ENCODE measurements at regions not wholly inside any gene's neighbourhood (a gene's known extent, or its start where the extent isn't known, plus 50 kb on each side); places are given as distances from the start of the nearest gene placed in this dataset.

DNA sequence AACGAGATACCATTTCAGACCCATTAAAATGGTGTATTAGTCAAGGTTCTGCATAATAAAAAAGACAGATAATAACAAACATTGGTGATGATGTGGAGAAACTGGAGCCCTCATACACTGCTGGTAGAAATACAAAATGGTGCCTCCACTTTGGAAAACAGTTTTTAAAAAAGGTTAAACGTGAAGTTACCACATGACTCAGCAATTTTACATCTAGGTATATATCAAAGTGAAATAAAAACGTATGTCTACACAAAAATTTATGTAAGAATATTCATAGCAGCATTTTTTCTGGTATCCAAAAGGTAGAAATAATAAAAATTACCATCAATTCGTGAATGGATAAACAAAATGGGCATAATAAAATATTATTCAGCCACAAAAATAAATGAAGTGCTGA is 519.8 kb downstream of the TLE4 start:
- Histone ChIP-seq H3K9me3 (no peaks in the 10 kb centered on the region), H3K4me1 (no peaks in the 10 kb centered on the region), H3K4me3 (no peak overlapping the region), H3K27ac (no peak overlapping the region), H3K27me3 (no peaks in the 10 kb centered on the region), H3K36me3 (no peaks in the 10 kb centered on the region)
- intact Hi-C loops (cut with DNase I; ENCODE audit: low total_unique reads) (no loop called here), in situ Hi-C loops (cut with MboI; ENCODE audit: low sequenced_read_pairs in 4 of 4) (no loop called here)
- ATAC-seq, result no peak
- no peak for DNase-seq
- TF ChIP-seq, protein P1, sequence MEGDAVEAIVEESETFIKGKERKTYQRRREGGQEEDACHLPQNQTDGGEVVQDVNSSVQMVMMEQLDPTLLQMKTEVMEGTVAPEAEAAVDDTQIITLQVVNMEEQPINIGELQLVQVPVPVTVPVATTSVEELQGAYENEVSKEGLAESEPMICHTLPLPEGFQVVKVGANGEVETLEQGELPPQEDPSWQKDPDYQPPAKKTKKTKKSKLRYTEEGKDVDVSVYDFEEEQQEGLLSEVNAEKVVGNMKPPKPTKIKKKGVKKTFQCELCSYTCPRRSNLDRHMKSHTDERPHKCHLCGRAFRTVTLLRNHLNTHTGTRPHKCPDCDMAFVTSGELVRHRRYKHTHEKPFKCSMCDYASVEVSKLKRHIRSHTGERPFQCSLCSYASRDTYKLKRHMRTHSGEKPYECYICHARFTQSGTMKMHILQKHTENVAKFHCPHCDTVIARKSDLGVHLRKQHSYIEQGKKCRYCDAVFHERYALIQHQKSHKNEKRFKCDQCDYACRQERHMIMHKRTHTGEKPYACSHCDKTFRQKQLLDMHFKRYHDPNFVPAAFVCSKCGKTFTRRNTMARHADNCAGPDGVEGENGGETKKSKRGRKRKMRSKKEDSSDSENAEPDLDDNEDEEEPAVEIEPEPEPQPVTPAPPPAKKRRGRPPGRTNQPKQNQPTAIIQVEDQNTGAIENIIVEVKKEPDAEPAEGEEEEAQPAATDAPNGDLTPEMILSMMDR (IDR thresholded peaks at IDR 0.05 in 4 of 5, conservative IDR thresholded peaks at IDR 0.05 in 1 of 5), result no peak
- no peak for TF ChIP-seq POLR2A (IDR thresholded peaks at IDR 0.05)

DNA sequence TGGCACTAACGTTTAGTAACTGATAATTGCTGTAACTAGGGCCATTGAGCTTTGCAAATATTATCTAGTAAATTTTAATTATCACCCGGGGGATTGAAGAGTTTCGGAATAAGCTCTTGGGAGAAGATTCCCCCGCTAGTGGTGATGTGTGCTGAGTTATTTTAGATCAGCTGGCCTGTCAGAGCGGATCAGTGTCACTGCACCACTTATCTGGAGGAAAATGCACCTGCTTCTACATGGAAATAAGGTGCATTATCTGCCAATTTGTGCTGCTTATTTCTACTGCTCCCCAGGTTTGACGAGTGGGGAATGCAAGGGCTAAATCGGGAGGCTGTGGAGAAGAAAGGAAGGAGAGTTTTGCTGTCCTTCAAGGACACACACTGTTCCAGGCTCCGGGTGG is 518.6 kb downstream of the TLE4 start:
- H3K9me3 ChIP-seq, result no peaks in the 10 kb centered on the region
- intact Hi-C loops (cut with DNase I; ENCODE audit: low total_unique reads) (no loop called here), in situ Hi-C loops (cut with MboI; ENCODE audit: low sequenced_read_pairs in 4 of 4) (no loop called here)
- no peaks in the 10 kb centered on the region for H3K4me1 ChIP-seq
- no peak for TF ChIP-seq POLR2A (IDR thresholded peaks at IDR 0.05)
- TF ChIP-seq, protein P1 (IDR thresholded peaks at IDR 0.05 in 4 of 5, conservative IDR thresholded peaks at IDR 0.05 in 1 of 5), result no peak
- no peak for DNase-seq
- H3K27me3 ChIP-seq, result no peaks in the 10 kb centered on the region
- ATAC-seq, result no peak
- H3K4me3 ChIP-seq, result no peak overlapping the region
- H3K27ac ChIP-seq, result no peak overlapping the region
- H3K36me3 ChIP-seq, result no peaks in the 10 kb centered on the region

DNA sequence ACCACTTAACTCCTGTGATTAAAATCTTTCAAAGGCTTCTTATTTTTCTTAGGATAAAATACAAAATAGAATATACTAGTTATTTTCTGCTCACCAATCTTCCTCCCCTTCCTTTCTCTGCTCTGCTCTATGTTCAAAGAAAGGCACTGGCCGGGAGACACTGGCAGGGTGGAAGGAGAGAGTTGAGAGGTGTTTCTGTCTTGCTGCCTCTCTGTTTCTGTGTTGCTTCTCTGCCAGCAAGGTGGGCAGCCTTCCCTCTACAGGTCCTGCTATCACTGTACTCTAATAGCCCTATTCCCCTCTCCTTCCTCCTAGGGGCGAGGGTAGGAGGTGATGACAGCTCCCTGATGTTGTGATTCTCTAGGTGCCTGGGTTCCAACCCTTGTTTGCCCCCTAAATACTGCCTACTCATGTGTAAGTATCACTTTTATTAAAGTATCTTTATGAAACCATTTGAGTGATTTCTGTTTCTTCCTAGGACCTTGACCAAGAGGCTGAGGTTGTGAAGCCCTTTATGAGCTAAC is 515.1 kb downstream of the TLE4 start:
- Histone ChIP-seq H3K36me3 (no peaks in the 10 kb centered on the region), H3K4me3 (no peak overlapping the region), H3K27ac (no peak overlapping the region), H3K9me3 (no peaks in the 10 kb centered on the region), H3K4me1 (no peaks in the 10 kb centered on the region), H3K27me3 (no peaks in the 10 kb centered on the region)
- no peak for DNase-seq
- TF ChIP-seq, protein P1 (IDR thresholded peaks at IDR 0.05 in 4 of 5, conservative IDR thresholded peaks at IDR 0.05 in 1 of 5), result no peak
- no peak for TF ChIP-seq POLR2A (IDR thresholded peaks at IDR 0.05)
- no peak for ATAC-seq
- intact Hi-C loops (cut with DNase I; ENCODE audit: low total_unique reads) (no loop called here), in situ Hi-C loops (cut with MboI; ENCODE audit: low sequenced_read_pairs in 4 of 4) (no loop called here)

DNA sequence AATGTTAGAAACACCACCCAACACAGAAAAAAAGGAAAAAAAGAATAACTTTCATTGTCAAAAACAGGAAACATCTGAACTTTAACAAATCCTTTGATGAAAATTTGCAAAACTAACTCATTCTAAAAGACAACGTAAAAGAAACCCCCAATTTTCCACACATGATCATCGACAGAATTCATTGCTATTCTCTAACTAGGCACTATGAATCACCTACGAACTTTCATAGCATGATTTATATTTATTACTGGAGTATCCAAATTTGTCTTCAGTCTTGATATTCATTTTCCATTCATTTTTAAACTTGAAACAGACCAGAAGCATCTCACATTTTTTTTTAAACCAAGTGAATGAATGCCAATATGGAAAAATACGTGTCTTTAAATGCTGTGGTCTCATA is 514.6 kb downstream of the TLE4 start:
- no peaks in the 10 kb centered on the region for H3K9me3 ChIP-seq
- intact Hi-C loops (cut with DNase I; ENCODE audit: low total_unique reads) (no loop called here), in situ Hi-C loops (cut with MboI; ENCODE audit: low sequenced_read_pairs in 4 of 4) (no loop called here)
- H3K36me3 ChIP-seq, result no peaks in the 10 kb centered on the region
- DNase-seq (no peak), ATAC-seq (no peak)
- H3K27me3 ChIP-seq, result no peaks in the 10 kb centered on the region
- no peak overlapping the region for H3K27ac ChIP-seq
- no peaks in the 10 kb centered on the region for H3K4me1 ChIP-seq
- no peak overlapping the region for H3K4me3 ChIP-seq
- TF ChIP-seq, protein P1 (IDR thresholded peaks at IDR 0.05 in 4 of 5, conservative IDR thresholded peaks at IDR 0.05 in 1 of 5), result no peak
- no peak for TF ChIP-seq POLR2A (IDR thresholded peaks at IDR 0.05)

DNA sequence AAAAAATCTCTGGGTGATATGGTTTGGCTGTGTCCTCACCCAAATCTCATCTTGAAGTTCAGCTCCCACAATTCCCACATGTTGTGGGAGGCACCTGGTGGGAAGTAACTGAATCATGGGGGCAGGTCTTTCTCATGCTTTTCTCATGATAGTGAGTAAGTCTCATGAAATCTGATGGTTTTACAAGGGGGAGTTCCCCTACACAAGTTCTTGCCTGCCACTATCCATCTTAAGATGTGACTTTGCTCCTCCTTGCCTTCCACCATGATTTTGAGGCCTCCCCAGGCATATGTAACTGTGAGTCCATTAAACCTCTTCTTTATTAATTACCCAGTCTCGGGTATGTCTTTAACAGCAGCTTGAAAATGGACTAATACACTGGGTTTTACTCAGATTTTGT is 513.9 kb downstream of the TLE4 start:
- Histone ChIP-seq H3K27ac (no peak overlapping the region), H3K36me3 (no peaks in the 10 kb centered on the region), H3K4me3 (no peak overlapping the region), H3K4me1 (no peaks in the 10 kb centered on the region), H3K9me3 (no peaks in the 10 kb centered on the region), H3K27me3 (no peaks in the 10 kb centered on the region)
- no peak for TF ChIP-seq POLR2A (IDR thresholded peaks at IDR 0.05)
- TF ChIP-seq, protein P1 (IDR thresholded peaks at IDR 0.05 in 4 of 5, conservative IDR thresholded peaks at IDR 0.05 in 1 of 5), result no peak
- in situ Hi-C loops (cut with MboI; ENCODE audit: low sequenced_read_pairs in 4 of 4), result no loop called here
- no peak for ATAC-seq
- intact Hi-C loops (cut with DNase I; ENCODE audit: low total_unique reads), result no loop called here
- no peak for DNase-seq
